ENCODE measurements at regions not wholly inside any gene's neighbourhood (a gene's known extent, or its start where the extent isn't known, plus 50 kb on each side); places are given as distances from the start of the nearest gene placed in this dataset.

DNA sequence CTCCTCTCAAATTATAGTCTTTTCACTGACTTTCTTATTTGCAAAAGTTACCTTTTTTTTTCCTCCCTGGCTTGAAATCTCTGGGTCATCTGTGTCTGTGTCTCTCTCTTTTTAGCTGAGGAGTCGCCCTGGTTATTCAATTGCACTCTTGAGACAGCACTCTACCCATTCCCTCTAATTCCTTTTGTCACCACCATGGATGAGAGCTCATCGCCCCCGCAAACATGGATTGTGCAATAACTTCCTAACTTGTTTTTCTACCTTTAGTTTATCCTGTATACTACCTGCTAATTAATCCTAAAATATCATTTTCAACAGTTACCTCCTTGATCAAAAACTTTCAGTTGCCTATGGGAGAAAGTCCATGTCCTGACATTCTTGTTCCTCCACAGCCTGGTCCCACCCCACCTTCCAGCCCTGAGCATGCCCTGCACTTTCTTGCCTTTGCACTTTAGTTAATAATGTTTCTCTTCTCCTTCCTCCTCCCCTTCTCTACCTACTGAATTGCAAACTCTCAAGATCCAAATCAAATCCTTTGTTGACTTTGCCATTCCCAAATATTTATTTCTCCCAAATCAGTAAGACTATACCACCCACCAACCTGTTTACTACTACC, 110.4 kb upstream of the MAGI3 start:
- Mint-ChIP-seq H3K36me3 (ENCODE audit: low read depth) (no peaks in the 10 kb centered on the region), H3K4me1 (no peaks in the 10 kb centered on the region), H3K27ac (no peak overlapping the region), H3K4me3 (no peak overlapping the region), H3K27me3 (peaks cover 63% of the 10 kb centered on the region)
- ATAC-seq, result no peak
- no peak for DNase-seq
- no peaks in the 10 kb centered on the region for H3K9me3 ChIP-seq (ENCODE audit: control insufficient read depth, low read length, poor library complexity, severe bottlenecking)

GRCh38 chr1:113280581-113280980, 109.7 kb upstream of the MAGI3 start:
- DNase-seq (no peak), ATAC-seq (no peak)
- H3K27ac Mint-ChIP-seq, result no peak overlapping the region
- H3K36me3 Mint-ChIP-seq (ENCODE audit: low read depth), result no peaks in the 10 kb centered on the region
- H3K4me1 Mint-ChIP-seq, result no peaks in the 10 kb centered on the region
- no peak overlapping the region for H3K4me3 Mint-ChIP-seq
- H3K27me3 Mint-ChIP-seq, result peaks cover 56% of the 10 kb centered on the region
- H3K9me3 ChIP-seq (ENCODE audit: control insufficient read depth, low read length, poor library complexity, severe bottlenecking), result no peaks in the 10 kb centered on the region

DNA sequence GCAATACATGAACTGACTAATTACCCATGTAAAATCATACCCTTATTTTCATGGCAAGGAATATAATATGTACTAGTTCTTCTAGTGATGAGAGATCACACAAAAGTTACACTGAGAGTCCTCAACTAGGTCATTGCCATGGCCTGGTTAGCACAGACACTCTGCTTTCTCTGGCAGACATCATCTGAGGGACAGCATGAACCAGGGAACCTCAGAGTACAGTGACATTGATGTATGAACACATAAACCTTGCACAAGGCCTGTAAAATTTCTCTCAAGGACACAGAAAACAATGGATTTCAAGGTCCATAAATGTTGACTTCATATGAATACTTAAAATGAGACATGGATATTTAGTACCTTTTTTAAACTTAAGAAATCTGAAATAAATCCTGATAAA, 108.8 kb upstream of the MAGI3 start:
- no peaks in the 10 kb centered on the region for H3K4me1 Mint-ChIP-seq
- no peak overlapping the region for H3K4me3 Mint-ChIP-seq
- H3K27me3 Mint-ChIP-seq, result peaks cover 54% of the 10 kb centered on the region
- no peaks in the 10 kb centered on the region for H3K36me3 Mint-ChIP-seq (ENCODE audit: low read depth)
- H3K27ac Mint-ChIP-seq, result no peak overlapping the region
- DNase-seq (no peak), ATAC-seq (no peak)
- H3K9me3 ChIP-seq (ENCODE audit: control insufficient read depth, low read length, poor library complexity, severe bottlenecking), result no peaks in the 10 kb centered on the region

DNA sequence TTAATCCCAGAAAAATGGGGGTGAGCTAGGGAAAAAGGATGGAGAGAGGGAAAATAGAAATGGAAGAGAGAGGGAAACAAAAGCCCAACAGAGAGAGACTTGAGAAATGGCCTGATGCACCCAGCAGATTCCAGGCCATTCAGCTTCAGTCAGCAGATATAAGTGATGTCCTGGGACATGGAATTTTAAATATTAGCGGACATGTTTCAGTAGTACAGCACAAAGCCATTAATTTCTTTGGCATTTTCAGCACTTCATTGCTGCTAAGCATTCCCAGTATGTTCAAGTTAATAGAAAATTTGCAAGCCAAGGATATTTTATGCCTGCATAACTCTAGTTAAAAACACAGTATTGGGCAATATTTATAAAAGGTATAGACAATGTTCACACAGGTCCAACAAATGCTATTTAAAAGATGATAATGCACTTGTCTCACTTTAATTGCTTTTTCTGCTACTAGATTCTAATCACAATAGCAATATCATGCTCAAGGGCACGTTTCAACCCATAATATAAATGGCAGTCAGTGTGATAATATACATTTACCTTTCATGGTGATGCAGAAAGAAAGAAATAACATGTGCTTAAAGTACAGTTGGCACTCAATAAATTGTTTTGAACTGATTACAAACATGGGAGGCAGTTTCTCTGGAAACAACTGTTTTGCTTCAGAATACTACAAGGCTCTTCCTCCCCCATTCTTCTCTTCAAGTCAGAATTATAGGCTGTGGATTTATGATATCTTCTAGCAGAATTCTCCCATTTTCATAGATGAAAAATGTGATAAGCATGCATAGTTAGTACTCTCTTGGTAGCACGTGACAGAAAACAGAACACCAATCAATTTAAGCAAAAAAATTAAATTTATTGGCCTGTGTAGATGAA, 108.1 kb upstream of the MAGI3 start:
- DNase-seq, result no peak
- no peak overlapping the region for H3K27ac Mint-ChIP-seq
- no peaks in the 10 kb centered on the region for H3K36me3 Mint-ChIP-seq (ENCODE audit: low read depth)
- no peak for ATAC-seq
- H3K27me3 Mint-ChIP-seq, result peaks cover 51% of the 10 kb centered on the region
- H3K9me3 ChIP-seq (ENCODE audit: control insufficient read depth, low read length, poor library complexity, severe bottlenecking), result no peaks in the 10 kb centered on the region
- no peak overlapping the region for H3K4me3 Mint-ChIP-seq
- no peaks in the 10 kb centered on the region for H3K4me1 Mint-ChIP-seq

GRCh38 chr1:113282893-113283285, 107.4 kb upstream of the MAGI3 start:
- H3K4me3 Mint-ChIP-seq, result no peak overlapping the region
- DNase-seq (no peak), ATAC-seq (no peak)
- no peak overlapping the region for H3K27ac Mint-ChIP-seq
- H3K9me3 ChIP-seq (ENCODE audit: control insufficient read depth, low read length, poor library complexity, severe bottlenecking), result no peaks in the 10 kb centered on the region
- peaks cover 45% of the 10 kb centered on the region for H3K27me3 Mint-ChIP-seq
- H3K36me3 Mint-ChIP-seq (ENCODE audit: low read depth), result no peaks in the 10 kb centered on the region
- no peaks in the 10 kb centered on the region for H3K4me1 Mint-ChIP-seq

DNA sequence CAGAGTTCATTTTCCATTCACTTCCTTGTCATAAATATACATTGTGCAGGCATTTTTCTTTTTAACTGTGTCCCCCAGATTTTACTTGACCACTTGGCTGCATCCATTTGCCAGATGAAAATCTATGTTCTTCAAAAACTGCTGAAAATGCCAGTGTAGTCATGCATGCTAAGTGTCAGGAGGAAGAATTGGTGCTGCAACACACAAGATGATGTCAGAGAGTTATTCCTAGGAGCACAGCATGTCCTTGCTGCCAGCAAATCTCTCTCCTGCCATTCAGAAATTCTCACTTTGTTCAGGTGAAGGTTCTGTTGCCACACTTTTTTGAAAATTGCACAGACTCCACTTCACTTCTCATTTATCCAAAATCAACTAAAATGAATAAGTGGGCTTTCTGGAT, 106.4 kb upstream of the MAGI3 start:
- no peaks in the 10 kb centered on the region for H3K4me1 Mint-ChIP-seq
- DNase-seq, result no peak
- peaks cover 37% of the 10 kb centered on the region for H3K27me3 Mint-ChIP-seq
- no peaks in the 10 kb centered on the region for H3K9me3 ChIP-seq (ENCODE audit: control insufficient read depth, low read length, poor library complexity, severe bottlenecking)
- no peaks in the 10 kb centered on the region for H3K36me3 Mint-ChIP-seq (ENCODE audit: low read depth)
- no peak for ATAC-seq
- no peak overlapping the region for H3K27ac Mint-ChIP-seq
- H3K4me3 Mint-ChIP-seq, result no peak overlapping the region

- no peak for ATAC-seq
- H3K27me3 Mint-ChIP-seq, result peaks cover 37% of the 10 kb centered on the region
- no peak overlapping the region for H3K27ac Mint-ChIP-seq
- DNase-seq, result no peak
- H3K4me1 Mint-ChIP-seq, result no peaks in the 10 kb centered on the region
- H3K36me3 Mint-ChIP-seq (ENCODE audit: low read depth), result no peaks in the 10 kb centered on the region
- H3K4me3 Mint-ChIP-seq, result no peak overlapping the region
- H3K9me3 ChIP-seq (ENCODE audit: control insufficient read depth, low read length, poor library complexity, severe bottlenecking), result no peaks in the 10 kb centered on the region
Observed at GRCh38 chr1:113286156-113286555, 104.2 kb upstream of the MAGI3 start.

GRCh38 chr1:113291777-113292602, 98.3 kb upstream of the MAGI3 start:
- ATAC-seq, result no peak
- no peaks in the 10 kb centered on the region for H3K9me3 ChIP-seq (ENCODE audit: control insufficient read depth, low read length, poor library complexity, severe bottlenecking)
- Mint-ChIP-seq H3K27me3 (peaks cover 58% of the 10 kb centered on the region), H3K36me3 (ENCODE audit: low read depth) (peaks cover 3% of the 10 kb centered on the region), H3K27ac (no peak overlapping the region), H3K4me3 (no peak overlapping the region), H3K4me1 (no peaks in the 10 kb centered on the region)
- DNase-seq, result no peak

DNA sequence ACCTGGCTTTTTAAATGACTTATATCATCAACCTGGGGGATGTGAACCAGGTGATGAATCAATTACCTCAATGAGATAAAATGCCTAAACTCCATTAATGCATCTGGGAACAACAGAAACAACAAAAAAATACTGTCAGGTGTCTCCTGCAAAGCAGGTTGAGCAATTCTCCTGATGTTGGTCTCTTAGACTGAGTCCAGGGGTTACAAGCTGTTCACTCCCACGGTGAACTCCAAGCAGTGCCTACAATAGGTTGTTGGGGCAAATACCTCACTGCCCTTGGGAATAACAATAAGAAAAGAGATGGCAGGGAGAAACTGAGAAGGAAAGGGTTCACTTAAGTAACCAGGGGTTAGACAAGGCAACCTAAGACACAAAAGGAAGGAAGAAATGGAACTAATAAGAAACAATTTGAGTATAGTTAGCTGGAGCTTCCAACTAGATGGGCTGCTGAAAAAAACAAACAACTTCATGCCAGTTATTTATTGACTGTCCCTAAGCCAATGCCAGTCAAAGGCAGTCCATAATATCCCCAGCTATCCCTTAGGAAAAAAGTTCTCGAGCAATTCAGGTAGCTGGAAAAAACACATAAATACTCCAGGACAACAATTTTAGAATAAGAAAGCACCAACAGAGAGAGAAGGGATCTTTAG, 97.6 kb upstream of the MAGI3 start:
- peaks cover 3% of the 10 kb centered on the region for H3K36me3 Mint-ChIP-seq (ENCODE audit: low read depth)
- H3K4me3 Mint-ChIP-seq, result no peak overlapping the region
- peaks cover 61% of the 10 kb centered on the region for H3K27me3 Mint-ChIP-seq
- no peak for DNase-seq
- no peaks in the 10 kb centered on the region for H3K4me1 Mint-ChIP-seq
- H3K27ac Mint-ChIP-seq, result no peak overlapping the region
- no peak for ATAC-seq
- H3K9me3 ChIP-seq (ENCODE audit: control insufficient read depth, low read length, poor library complexity, severe bottlenecking), result no peaks in the 10 kb centered on the region

DNA sequence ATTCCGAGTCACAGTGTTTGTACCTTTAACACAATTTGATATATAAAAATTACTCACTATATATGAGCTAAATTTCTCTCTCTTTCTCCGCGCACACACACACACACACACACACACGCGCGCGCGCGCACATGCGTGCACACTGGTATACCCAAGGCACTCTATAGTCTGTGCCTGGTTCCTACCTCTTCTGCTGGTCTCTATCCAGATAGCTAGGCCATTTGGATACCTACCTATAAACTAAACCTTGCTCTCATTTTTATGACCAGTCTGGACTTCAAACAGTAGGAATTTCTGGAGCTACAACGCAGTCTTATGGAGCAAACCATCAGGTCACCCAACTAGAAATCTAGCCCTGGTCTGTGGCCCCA, 97.1 kb upstream of the MAGI3 start:
- H3K36me3 Mint-ChIP-seq (ENCODE audit: low read depth), result peaks cover 3% of the 10 kb centered on the region
- no peaks in the 10 kb centered on the region for H3K9me3 ChIP-seq (ENCODE audit: control insufficient read depth, low read length, poor library complexity, severe bottlenecking)
- no peaks in the 10 kb centered on the region for H3K4me1 Mint-ChIP-seq
- H3K4me3 Mint-ChIP-seq, result no peak overlapping the region
- peaks cover 66% of the 10 kb centered on the region for H3K27me3 Mint-ChIP-seq
- DNase-seq (no peak), ATAC-seq (no peak)
- no peak overlapping the region for H3K27ac Mint-ChIP-seq

DNA sequence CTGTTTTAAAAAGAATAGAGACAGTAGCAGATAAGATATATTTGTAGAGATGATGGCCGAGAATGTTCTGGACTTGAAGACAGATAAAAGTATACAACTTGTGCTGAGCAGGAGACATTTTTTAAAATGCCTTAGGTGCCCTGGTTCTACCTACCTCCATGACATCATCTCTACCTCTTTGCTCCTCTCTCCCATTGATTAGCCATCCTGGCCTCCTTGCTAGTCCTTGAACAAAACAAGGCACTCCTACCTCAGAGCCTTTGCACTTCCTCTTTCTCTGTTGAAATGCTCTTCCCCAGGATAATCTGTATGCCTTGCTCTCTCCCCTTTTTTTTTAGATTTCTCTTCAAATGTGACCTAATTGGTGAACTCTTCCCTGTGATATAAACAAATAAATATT, 92.6 kb upstream of the MAGI3 start:
- H3K36me3 Mint-ChIP-seq (ENCODE audit: low read depth), result peaks cover 3% of the 10 kb centered on the region
- no peaks in the 10 kb centered on the region for H3K4me1 Mint-ChIP-seq
- H3K27me3 Mint-ChIP-seq, result peaks cover 46% of the 10 kb centered on the region
- H3K9me3 ChIP-seq (ENCODE audit: control insufficient read depth, low read length, poor library complexity, severe bottlenecking), result no peaks in the 10 kb centered on the region
- DNase-seq, result no peak
- H3K4me3 Mint-ChIP-seq, result no peak overlapping the region
- ATAC-seq, result no peak
- H3K27ac Mint-ChIP-seq, result no peak overlapping the region

DNA sequence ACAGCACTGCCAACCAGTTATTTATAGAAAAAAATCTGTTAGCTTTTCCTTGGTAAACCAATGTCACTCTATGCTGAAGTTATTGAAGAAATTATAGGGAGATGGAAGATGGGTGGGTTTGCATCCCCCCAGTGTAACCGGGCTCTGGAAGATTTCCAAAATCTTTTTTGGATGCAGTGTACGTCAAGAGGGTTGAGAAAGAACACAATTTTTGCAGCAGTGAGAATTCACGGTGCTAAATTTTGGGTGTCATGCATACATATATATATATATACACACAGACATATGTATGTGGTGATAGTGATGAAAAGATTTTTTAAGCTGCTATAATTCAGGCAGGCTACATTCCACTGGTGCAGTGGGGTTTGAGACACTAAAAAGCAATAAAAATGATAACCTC, 91.4 kb upstream of the MAGI3 start:
- H3K9me3 ChIP-seq (ENCODE audit: control insufficient read depth, low read length, poor library complexity, severe bottlenecking), result no peaks in the 10 kb centered on the region
- no peaks in the 10 kb centered on the region for H3K36me3 Mint-ChIP-seq (ENCODE audit: low read depth)
- H3K4me3 Mint-ChIP-seq, result no peak overlapping the region
- no peak overlapping the region for H3K27ac Mint-ChIP-seq
- peaks cover 35% of the 10 kb centered on the region for H3K27me3 Mint-ChIP-seq
- ATAC-seq, result no peak
- no peaks in the 10 kb centered on the region for H3K4me1 Mint-ChIP-seq
- no peak for DNase-seq

DNA sequence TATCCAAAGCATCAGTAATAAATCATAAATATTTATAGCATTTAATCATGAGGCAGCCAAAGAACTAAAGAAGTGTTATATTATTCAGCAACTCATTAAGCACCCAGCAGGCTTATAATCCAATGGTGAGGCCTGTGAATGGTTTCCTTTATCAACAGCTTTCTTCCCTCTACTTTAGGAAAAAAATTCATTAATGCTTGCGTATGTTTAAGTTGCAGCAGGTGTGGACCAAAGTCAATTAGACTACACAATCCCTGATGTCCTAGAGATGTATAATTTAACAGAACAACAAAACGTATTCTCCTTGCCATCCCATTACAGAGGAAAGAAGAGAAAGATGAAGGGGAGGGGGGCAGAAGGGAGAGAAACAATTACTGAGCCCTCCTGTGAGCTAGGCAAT, 87.7 kb upstream of the MAGI3 start:
- ATAC-seq, result no peak

More for the DNA sequence above, 87.7 kb upstream of the MAGI3 start:
- H3K9me3 ChIP-seq (ENCODE audit: control insufficient read depth, low read length, poor library complexity, severe bottlenecking), result no peaks in the 10 kb centered on the region
- peaks cover 28% of the 10 kb centered on the region for H3K27me3 Mint-ChIP-seq
- no peaks in the 10 kb centered on the region for H3K4me1 Mint-ChIP-seq
- no peak for DNase-seq
- no peaks in the 10 kb centered on the region for H3K36me3 Mint-ChIP-seq (ENCODE audit: low read depth)
- no peak overlapping the region for H3K4me3 Mint-ChIP-seq
- no peak overlapping the region for H3K27ac Mint-ChIP-seq

Data from T-helper 17 cell (primary cell).